Thyroid gland (tissue), 4 donors: ENCODE measurements at regions not wholly inside any gene's neighbourhood (a gene's known extent, or its start where the extent isn't known, plus 50 kb on each side); places are given as distances from the start of the nearest gene placed in this dataset.

ENCODE experiments used
- DNase-seq, 2 donors: peaks; one replicate each; pipeline ENCODE4 v3.0.0-alpha.2; 2019
- H3K27ac ChIP-seq, 3 donors: fragments of 200-600 bp; sonication (generic); 1 replicate in 2 of 3; 2 replicates in 1 of 3; pipeline ENCODE4 v1.5.1; 2016 to 2019; ENCODE audit warnings: mild to moderate bottlenecking in 1 of 3, moderate library complexity in 1 of 3
- H3K27me3 ChIP-seq: fragments of 200-600 bp; sonication (generic); one replicate; pipeline ENCODE4 v1.5.1; 2019
- H3K36me3 ChIP-seq, 2 donors: fragments of 200-600 bp; sonication (generic); one replicate each; pipeline ENCODE4 v1.5.1; 2016 to 2019
- H3K4me1 ChIP-seq, 2 donors: fragments of 200-600 bp; sonication (generic); one replicate each; pipeline ENCODE4 v1.5.1; 2017 to 2019
- H3K4me3 ChIP-seq, 3 donors: fragments of 200-600 bp; sonication (generic); replicated peaks in 1 of 3; 1 replicate in 2 of 3; 2 replicates in 1 of 3; pipeline ENCODE4 v1.5.1; 2016; ENCODE audit warnings: mild to moderate bottlenecking in 1 of 3
- H3K9me3 ChIP-seq: fragments of 200-600 bp; sonication (generic); one replicate; pipeline ENCODE4 v1.5.1; 2017
- CTCF ChIP-seq, 6 experiments: fragments of 200-600 bp in 3 of 6; fragments of 450-650 bp in 3 of 6; sonication (generic) in 3 of 6; IDR thresholded peaks; one replicate each; pipeline ENCODE4 v1.5.1; 2016 to 2019; ENCODE audit warnings: antibody characterized with exemption in 6 of 6, mild to moderate bottlenecking in 2 of 6, inconsistent platforms in 1 of 6, moderate library complexity in 1 of 6
- POLR2A ChIP-seq, 2 donors: fragments of 450-650 bp; IDR thresholded peaks; one replicate each; pipeline ENCODE4 v1.6.1; 2017; ENCODE audit warnings: antibody characterized with exemption in 2 of 2, mild to moderate bottlenecking in 2 of 2, moderate library complexity in 1 of 2
- WGBS, 2 donors: methylation state at CpG; one replicate each; pipeline ENCODE4 v1.1.5; 2017; 5-methylcytosine and 5-hydroxymethylcytosine counted together
- intact Hi-C: fragments of 100-400 bp; cut with DNase I; formaldehyde crosslinking; loops from one replicate; pipeline ENCODE4 v1.15.1; 2023

- no peak for DNase-seq
- TF ChIP-seq CTCF (IDR thresholded peaks at IDR 0.05) (no peak), POLR2A (IDR thresholded peaks at IDR 0.05) (no peak)
These were observed 165.5 kb downstream of the PRR32 start for GRCh38 chrX:126985027-126985426.

GRCh38 chrX:126985981-126986380 is 166.5 kb downstream of the PRR32 start:
- H3K9me3 ChIP-seq, result no peaks in the 10 kb centered on the region
- H3K27ac ChIP-seq, result no peak overlapping the region
- H3K4me3 ChIP-seq, result no peak overlapping the region
- TF ChIP-seq POLR2A (IDR thresholded peaks at IDR 0.05) (no peak), CTCF (IDR thresholded peaks at IDR 0.05) (no peak)
- no peaks in the 10 kb centered on the region for H3K36me3 ChIP-seq
- H3K4me1 ChIP-seq, result no peaks in the 10 kb centered on the region
- no peak for DNase-seq
- H3K27me3 ChIP-seq, result no peaks in the 10 kb centered on the region
- 70 to 74% methylated on average over 8 to 10 of the region's 10 CpGs for WGBS, 2 donors
- intact Hi-C loops, result no loop called here

More at GRCh38 chrX:126985027-126985426, 165.5 kb downstream of the PRR32 start:
- Histone ChIP-seq H3K4me3 (no peak overlapping the region), H3K27me3 (no peaks in the 10 kb centered on the region), H3K27ac (no peak overlapping the region), H3K9me3 (no peaks in the 10 kb centered on the region), H3K4me1 (no peaks in the 10 kb centered on the region), H3K36me3 (no peaks in the 10 kb centered on the region)
- intact Hi-C loops, result no loop called here

- WGBS, 2 donors, result 38 to 39% methylated on average over 4 of the region's 4 CpGs
- Histone ChIP-seq H3K27me3 (no peaks in the 10 kb centered on the region), H3K36me3 (no peaks in the 10 kb centered on the region), H3K4me1 (no peaks in the 10 kb centered on the region), H3K27ac (no peak overlapping the region), H3K4me3 (no peak overlapping the region), H3K9me3 (no peaks in the 10 kb centered on the region)
- peak in 1 of 2 donors; percentile 2 for DNase-seq
- intact Hi-C loops, result no loop called here
- TF ChIP-seq CTCF (IDR thresholded peaks at IDR 0.05), result no peak
- TF ChIP-seq POLR2A (IDR thresholded peaks at IDR 0.05), result no peak
These were observed 174.6 kb downstream of the PRR32 start for GRCh38 chrX:126994032-126994600.

GRCh38 chrX:127011629-127012028 is 192.1 kb downstream of the PRR32 start:
- 87 to 90% methylated on average over 2 of the region's 2 CpGs for WGBS, 2 donors

GRCh38 chrX:127025013-127025412 is 205.5 kb downstream of the PRR32 start:
- 84 to 90% methylated on average over 2 of the region's 2 CpGs for WGBS, 2 donors
- TF ChIP-seq POLR2A (IDR thresholded peaks at IDR 0.05) (no peak), CTCF (IDR thresholded peaks at IDR 0.05) (no peak)
- H3K9me3 ChIP-seq, result no peaks in the 10 kb centered on the region
- no peaks in the 10 kb centered on the region for H3K36me3 ChIP-seq
- no peak overlapping the region for H3K4me3 ChIP-seq
- no peak for DNase-seq
- no peak overlapping the region for H3K27ac ChIP-seq
- intact Hi-C loops, result no loop called here
- no peaks in the 10 kb centered on the region for H3K27me3 ChIP-seq
- H3K4me1 ChIP-seq, result no peaks in the 10 kb centered on the region

More at GRCh38 chrX:127011629-127012028, 192.1 kb downstream of the PRR32 start:
- no peak overlapping the region for H3K4me3 ChIP-seq
- no peaks in the 10 kb centered on the region for H3K36me3 ChIP-seq
- H3K27me3 ChIP-seq, result no peaks in the 10 kb centered on the region
- no peak for DNase-seq
- no peaks in the 10 kb centered on the region for H3K9me3 ChIP-seq
- TF ChIP-seq CTCF (IDR thresholded peaks at IDR 0.05) (no peak), POLR2A (IDR thresholded peaks at IDR 0.05) (no peak)
- intact Hi-C loops, result no loop called here
- H3K27ac ChIP-seq, result no peak overlapping the region
- H3K4me1 ChIP-seq, result no peaks in the 10 kb centered on the region
